ENCODE measurements at regions not wholly inside any gene's neighbourhood (a gene's known extent, or its start where the extent isn't known, plus 50 kb on each side); places are given as distances from the start of the nearest gene placed in this dataset.

DNA sequence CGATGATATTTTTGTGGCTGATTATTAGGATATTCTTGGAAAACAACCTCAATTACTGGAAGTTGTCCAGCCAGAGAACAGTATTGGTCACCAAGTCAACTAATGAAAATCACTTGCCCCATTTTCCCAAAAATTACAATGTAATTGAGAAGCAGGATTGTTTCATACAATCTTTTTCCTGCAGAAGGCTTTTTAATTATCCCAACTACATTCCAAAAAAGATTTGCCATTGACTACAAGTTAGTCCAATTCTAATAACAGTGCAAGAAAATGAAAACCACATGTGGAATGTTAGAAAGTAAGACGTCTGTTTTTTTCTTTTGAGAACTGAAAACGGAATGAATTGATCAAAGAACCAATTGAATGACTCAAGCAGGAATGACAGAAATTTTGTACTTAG is 1195.8 kb downstream of the SORCS1 start:
- CTCF ChIA-PET = no interaction called here
- H3K4me3 ChIP-seq (ENCODE audit: control extremely low read depth in 1 of 5, extremely low read depth in 1 of 5, insufficient read depth in 1 of 5, low read depth in 2 of 5, low read length in 4 of 5) = no peak overlapping the region
- 100% methylated on average over 2 of the region's 3 CpGs for WGBS (ENCODE audit: insufficient coverage)
- no peaks in the 10 kb centered on the region for H3K9me3 ChIP-seq (ENCODE audit: control extremely low read depth in 1 of 3, control insufficient read depth in 2 of 3, insufficient read depth in 1 of 3, low read length in 2 of 3)
- H3K4me3 Mint-ChIP-seq = no peak overlapping the region
- H3K4me1 Mint-ChIP-seq = no peaks in the 10 kb centered on the region
- no peak overlapping the region for H2AFZ ChIP-seq (ENCODE audit: insufficient read depth, low read depth, low read length, poor library complexity, severe bottlenecking)
- DNase-seq (no peak), ATAC-seq (ENCODE audit: low read depth) (no peak)
- no peak overlapping the region for H3K9ac ChIP-seq (ENCODE audit: low read length)
- POLR2A ChIA-PET = no interaction called here
- no peaks in the 10 kb centered on the region for H3K4me1 ChIP-seq (ENCODE audit: control insufficient read depth in 2 of 2, insufficient read depth in 2 of 2, low read length in 2 of 2)
- H3K27me3 Mint-ChIP-seq = no peaks in the 10 kb centered on the region
- no peak overlapping the region for H3K27ac Mint-ChIP-seq
- H3K4me2 ChIP-seq (replicated peaks; ENCODE audit: low read depth, low read length, poor library complexity, severe bottlenecking) = no peak overlapping the region
- TF ChIP-seq, protein P1, sequence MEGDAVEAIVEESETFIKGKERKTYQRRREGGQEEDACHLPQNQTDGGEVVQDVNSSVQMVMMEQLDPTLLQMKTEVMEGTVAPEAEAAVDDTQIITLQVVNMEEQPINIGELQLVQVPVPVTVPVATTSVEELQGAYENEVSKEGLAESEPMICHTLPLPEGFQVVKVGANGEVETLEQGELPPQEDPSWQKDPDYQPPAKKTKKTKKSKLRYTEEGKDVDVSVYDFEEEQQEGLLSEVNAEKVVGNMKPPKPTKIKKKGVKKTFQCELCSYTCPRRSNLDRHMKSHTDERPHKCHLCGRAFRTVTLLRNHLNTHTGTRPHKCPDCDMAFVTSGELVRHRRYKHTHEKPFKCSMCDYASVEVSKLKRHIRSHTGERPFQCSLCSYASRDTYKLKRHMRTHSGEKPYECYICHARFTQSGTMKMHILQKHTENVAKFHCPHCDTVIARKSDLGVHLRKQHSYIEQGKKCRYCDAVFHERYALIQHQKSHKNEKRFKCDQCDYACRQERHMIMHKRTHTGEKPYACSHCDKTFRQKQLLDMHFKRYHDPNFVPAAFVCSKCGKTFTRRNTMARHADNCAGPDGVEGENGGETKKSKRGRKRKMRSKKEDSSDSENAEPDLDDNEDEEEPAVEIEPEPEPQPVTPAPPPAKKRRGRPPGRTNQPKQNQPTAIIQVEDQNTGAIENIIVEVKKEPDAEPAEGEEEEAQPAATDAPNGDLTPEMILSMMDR (IDR thresholded peaks at IDR 0.05) = no peak
- TF ChIP-seq EZH2 (IDR thresholded peaks at IDR 0.05; ENCODE audit: borderline replicate concordance, insufficient read depth, low read depth, low read length, poor library complexity, severe bottlenecking) = no peak
- intact Hi-C loops (cut with micrococcal nuclease) = no loop called here
- H3K79me2 ChIP-seq (ENCODE audit: control insufficient read depth, insufficient read depth, low read length) = no peaks in the 10 kb centered on the region
- H3K27ac ChIP-seq (ENCODE audit: low read length in 2 of 2) = no peak overlapping the region
- H3K27me3 ChIP-seq (replicated peaks in 1 of 4; ENCODE audit: control extremely low read depth in 1 of 4, control insufficient read depth in 3 of 4, insufficient read depth in 4 of 4, low read length in 3 of 4) = no peaks in the 10 kb centered on the region
- H4K20me1 ChIP-seq (ENCODE audit: control insufficient read depth, insufficient read depth, low read length, poor library complexity, severe bottlenecking) = no peaks in the 10 kb centered on the region
- H3K36me3 ChIP-seq (replicated peaks in 1 of 2; ENCODE audit: control extremely low read depth in 1 of 2, control insufficient read depth in 1 of 2, extremely low read depth in 1 of 2, insufficient read depth in 2 of 2, low read length in 1 of 2) = no peaks in the 10 kb centered on the region
- no peaks in the 10 kb centered on the region for H3K9me3 Mint-ChIP-seq (ENCODE audit: insufficient read depth)

DNA sequence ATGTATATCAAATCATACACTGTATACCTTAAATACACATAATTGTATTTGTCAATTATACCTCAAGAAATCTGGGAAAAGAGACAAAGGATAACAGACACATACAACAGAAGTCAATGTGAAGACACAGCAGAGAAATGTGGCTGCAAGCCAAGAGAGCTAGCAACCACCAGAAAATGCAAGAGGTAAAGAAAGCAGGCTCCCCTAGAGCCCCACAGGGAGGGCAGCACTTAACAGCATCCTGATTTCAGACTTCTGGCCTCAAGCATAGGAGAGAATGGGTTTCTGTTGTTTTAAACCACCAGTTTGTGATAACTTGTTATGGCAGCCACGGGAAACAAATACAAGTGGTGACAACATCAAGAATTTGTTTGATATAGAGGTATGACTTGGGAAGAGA is 1197.2 kb downstream of the SORCS1 start:
- ChIA-PET POLR2A (no interaction called here), CTCF (no interaction called here)
- Histone ChIP-seq H3K79me2 (ENCODE audit: control insufficient read depth, insufficient read depth, low read length) (no peaks in the 10 kb centered on the region), H3K27me3 (replicated peaks in 1 of 4; ENCODE audit: control extremely low read depth in 1 of 4, control insufficient read depth in 3 of 4, insufficient read depth in 4 of 4, low read length in 3 of 4) (no peaks in the 10 kb centered on the region), H3K4me1 (ENCODE audit: control insufficient read depth in 2 of 2, insufficient read depth in 2 of 2, low read length in 2 of 2) (no peaks in the 10 kb centered on the region), H4K20me1 (ENCODE audit: control insufficient read depth, insufficient read depth, low read length, poor library complexity, severe bottlenecking) (no peaks in the 10 kb centered on the region), H3K9me3 (ENCODE audit: control extremely low read depth in 1 of 3, control insufficient read depth in 2 of 3, insufficient read depth in 1 of 3, low read length in 2 of 3) (no peaks in the 10 kb centered on the region), H3K4me2 (replicated peaks; ENCODE audit: low read depth, low read length, poor library complexity, severe bottlenecking) (no peak overlapping the region), H3K36me3 (replicated peaks in 1 of 2; ENCODE audit: control extremely low read depth in 1 of 2, control insufficient read depth in 1 of 2, extremely low read depth in 1 of 2, insufficient read depth in 2 of 2, low read length in 1 of 2) (no peaks in the 10 kb centered on the region), H3K4me3 (ENCODE audit: control extremely low read depth in 1 of 5, extremely low read depth in 1 of 5, insufficient read depth in 1 of 5, low read depth in 2 of 5, low read length in 4 of 5) (no peak overlapping the region), H2AFZ (ENCODE audit: insufficient read depth, low read depth, low read length, poor library complexity, severe bottlenecking) (no peak overlapping the region), H3K9ac (ENCODE audit: low read length) (no peak overlapping the region), H3K27ac (ENCODE audit: low read length in 2 of 2) (no peak overlapping the region)
- Mint-ChIP-seq H3K9me3 (ENCODE audit: insufficient read depth) (no peaks in the 10 kb centered on the region), H3K4me1 (no peaks in the 10 kb centered on the region), H3K4me3 (no peak overlapping the region), H3K27ac (no peak overlapping the region), H3K27me3 (no peaks in the 10 kb centered on the region)
- no peak for DNase-seq
- TF ChIP-seq EZH2 (IDR thresholded peaks at IDR 0.05; ENCODE audit: borderline replicate concordance, insufficient read depth, low read depth, low read length, poor library complexity, severe bottlenecking) = no peak
- TF ChIP-seq, protein P1 (IDR thresholded peaks at IDR 0.05) = no peak
- ATAC-seq (ENCODE audit: low read depth) = no peak
- WGBS (ENCODE audit: insufficient coverage) = 71% methylated on average over 1 of the region's 1 CpG
- intact Hi-C loops (cut with micrococcal nuclease) = no loop called here

Data from B cell (primary cell).